Caco-2 (cell line): ENCODE measurements at regions not wholly inside any gene's neighbourhood (a gene's known extent, or its start where the extent isn't known, plus 50 kb on each side); places are given as distances from the start of the nearest gene placed in this dataset.

Source experiments
- BruUV-seq: library from RNA; stranded (reverse); fragments of 400-500 nt; replicated peaks from 2 replicates; lab custom pipeline; 2021; lab: Mats Ljungman, UMichigan
- CTCF ChIA-PET: fragments of 300-600 bp; sonication (Branson Sonifier 250); formaldehyde crosslinking; loops from one replicate; lab custom pipeline; 2022; ENCODE audit warnings: antibody characterized with exemption; lab: Charles Lee
- POLR2A ChIA-PET: fragments of 300-600 bp; sonication (Branson Sonifier 250); formaldehyde crosslinking; loops from one replicate; lab custom pipeline; 2022; ENCODE audit warnings: antibody characterized with exemption; lab: Charles Lee
- DNase-seq, 2 experiments: peaks; one replicate each; pipeline versions ENCODE4 v3.0.0 to v3.0.0-alpha.2; 2020 to 2022
- H3K27me3 ChIP-seq: replicated peaks from 2 replicates; pipeline ENCODE4 v1.6.0; 2011; ENCODE audit warnings: low read length; ENCODE audit not compliant: control insufficient read depth, insufficient read depth
- H3K36me3 ChIP-seq: 2 replicates; pipeline ENCODE4 v1.5.1; 2011; ENCODE audit warnings: low read length; ENCODE audit not compliant: control insufficient read depth, insufficient read depth
- H3K4me1 ChIP-seq: fragments of 250-450 bp; sonication (Bioruptor Pico); 2 replicates; pipeline ENCODE4 v1.5.1; 2020; ENCODE audit warnings: mild to moderate bottlenecking
- H3K4me3 ChIP-seq: 2 replicates; pipeline ENCODE4 v1.5.1; 2011; ENCODE audit warnings: low read depth, mild to moderate bottlenecking, control low read depth, low read length
- H3K9me3 ChIP-seq: fragments of 250-450 bp; sonication (Bioruptor Pico); 2 replicates; pipeline ENCODE4 v1.5.1; 2020; ENCODE audit warnings: mild to moderate bottlenecking, moderate library complexity
- H3K27ac Mint-ChIP-seq: one replicate; pipeline ENCODE4 v1.8.0; 2022; ENCODE audit warnings: mixed read lengths; ENCODE audit not compliant: unreplicated experiment
- H3K27me3 Mint-ChIP-seq: one replicate; pipeline ENCODE4 v1.8.0; 2022; ENCODE audit warnings: mixed read lengths; ENCODE audit not compliant: insufficient read depth, unreplicated experiment
- H3K36me3 Mint-ChIP-seq: one replicate; pipeline ENCODE4 v1.8.0; 2022; ENCODE audit warnings: mild to moderate bottlenecking, mixed read lengths; ENCODE audit not compliant: insufficient read depth, unreplicated experiment
- H3K4me1 Mint-ChIP-seq: one replicate; pipeline ENCODE4 v1.8.0; 2022; ENCODE audit warnings: low read depth, mixed read lengths; ENCODE audit not compliant: unreplicated experiment
- H3K4me3 Mint-ChIP-seq: one replicate; pipeline ENCODE4 v1.8.0; 2022; ENCODE audit warnings: mild to moderate bottlenecking, moderate library complexity, mixed read lengths; ENCODE audit not compliant: unreplicated experiment
- H3K9me3 Mint-ChIP-seq: one replicate; pipeline ENCODE4 v1.8.0; 2022; ENCODE audit warnings: mixed read lengths; ENCODE audit not compliant: unreplicated experiment
- intact Hi-C: fragments of 100-400 bp; cut with micrococcal nuclease; formaldehyde crosslinking; loops from one replicate; pipeline ENCODE4 v1.10.0; 2022; ENCODE audit not compliant: unreplicated experiment
- TF ChIP-seq, protein P1 (sequence below), 2 experiments: fragments of 200-600 bp in 1 of 2; IDR thresholded peaks; 1 replicate in 1 of 2; 2 replicates in 1 of 2; pipeline versions ENCODE4 v1.5.1 to v1.8.0; 2011 to 2022; ENCODE audit warnings: antibody characterized with exemption in 1 of 2, control low read depth in 1 of 2, inconsistent platforms in 1 of 2, low read depth in 1 of 2, low read length in 1 of 2, mild to moderate bottlenecking in 1 of 2, moderate library complexity in 1 of 2; ENCODE audit not compliant: insufficient read depth in 1 of 2, severe bottlenecking in 1 of 2, unreplicated experiment in 1 of 2

DNA sequence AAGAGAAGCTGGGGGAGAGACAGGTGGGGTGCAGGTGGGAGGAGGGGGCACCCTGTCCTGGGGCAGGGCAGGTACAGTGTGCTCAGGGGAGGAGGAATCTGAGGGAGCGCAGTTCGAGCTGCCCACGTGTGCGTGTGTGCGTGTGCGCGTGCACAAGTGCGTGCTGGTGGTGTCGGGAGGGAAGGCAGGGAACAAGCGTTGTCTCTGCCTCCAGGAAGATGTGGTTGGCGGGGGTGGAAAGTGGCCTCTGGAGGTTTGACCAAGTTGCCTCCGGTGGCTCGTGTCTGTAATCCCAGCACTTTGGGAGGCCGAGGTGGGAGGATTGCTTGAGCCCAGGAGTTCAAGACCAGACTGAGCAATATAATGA, 49.9 kb upstream of the THY1 start:
- H3K36me3 ChIP-seq: no peaks in the 10 kb centered on the region
- POLR2A ChIA-PET: no interaction called here
- H3K4me3 ChIP-seq: no peak overlapping the region
- Mint-ChIP-seq H3K4me1 (no peaks in the 10 kb centered on the region), H3K4me3 (no peak overlapping the region), H3K27me3 (peaks cover 11% of the 10 kb centered on the region), H3K36me3 (no peaks in the 10 kb centered on the region), H3K27ac (no peak overlapping the region), H3K9me3 (no peaks in the 10 kb centered on the region)
- CTCF ChIA-PET: interaction anchor here (0.5 to 1.1 kb wide), 3 partner anchors 23 to 447 kb away, joined by 3 to 7 read pairs (median 4); no protein-coding TSS in a partner anchor
- intact Hi-C loops: no loop called here
- no peaks in the 10 kb centered on the region for H3K9me3 ChIP-seq
- no peak for DNase-seq
- no TSS peak for BruUV-seq
- no peaks in the 10 kb centered on the region; the same call in 1 of the 2 replicates for H3K27me3 ChIP-seq
- H3K4me1 ChIP-seq: no peaks in the 10 kb centered on the region
- TF ChIP-seq, protein P1, sequence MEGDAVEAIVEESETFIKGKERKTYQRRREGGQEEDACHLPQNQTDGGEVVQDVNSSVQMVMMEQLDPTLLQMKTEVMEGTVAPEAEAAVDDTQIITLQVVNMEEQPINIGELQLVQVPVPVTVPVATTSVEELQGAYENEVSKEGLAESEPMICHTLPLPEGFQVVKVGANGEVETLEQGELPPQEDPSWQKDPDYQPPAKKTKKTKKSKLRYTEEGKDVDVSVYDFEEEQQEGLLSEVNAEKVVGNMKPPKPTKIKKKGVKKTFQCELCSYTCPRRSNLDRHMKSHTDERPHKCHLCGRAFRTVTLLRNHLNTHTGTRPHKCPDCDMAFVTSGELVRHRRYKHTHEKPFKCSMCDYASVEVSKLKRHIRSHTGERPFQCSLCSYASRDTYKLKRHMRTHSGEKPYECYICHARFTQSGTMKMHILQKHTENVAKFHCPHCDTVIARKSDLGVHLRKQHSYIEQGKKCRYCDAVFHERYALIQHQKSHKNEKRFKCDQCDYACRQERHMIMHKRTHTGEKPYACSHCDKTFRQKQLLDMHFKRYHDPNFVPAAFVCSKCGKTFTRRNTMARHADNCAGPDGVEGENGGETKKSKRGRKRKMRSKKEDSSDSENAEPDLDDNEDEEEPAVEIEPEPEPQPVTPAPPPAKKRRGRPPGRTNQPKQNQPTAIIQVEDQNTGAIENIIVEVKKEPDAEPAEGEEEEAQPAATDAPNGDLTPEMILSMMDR (IDR thresholded peaks at IDR 0.05; ENCODE audit: insufficient read depth in 1 of 2, low read depth in 1 of 2, low read length in 1 of 2, severe bottlenecking in 1 of 2, unreplicated experiment in 1 of 2): no peak
